ENCODE measurements at regions not wholly inside any gene's neighbourhood (a gene's known extent, or its start where the extent isn't known, plus 50 kb on each side); places are given as distances from the start of the nearest gene placed in this dataset.

GRCh38 chr15:58287891-58288290 lies 143.9 kb upstream of the LIPC start:
- no peak for TF ChIP-seq EZH2 (IDR thresholded peaks at IDR 0.05; ENCODE audit: borderline replicate concordance, insufficient read depth, low read depth, low read length, poor library complexity, severe bottlenecking)
- TF ChIP-seq CTCF (IDR thresholded peaks at IDR 0.05): no peak

Data from B cell (primary cell).